CD14-positive monocyte (primary cell): ENCODE measurements at regions not wholly inside any gene's neighbourhood (a gene's known extent, or its start where the extent isn't known, plus 50 kb on each side); places are given as distances from the start of the nearest gene placed in this dataset.

Source experiments
- DNase-seq, 3 donors: peaks; one replicate each; pipeline ENCODE4 v3.0.0-alpha.2; 2011 to 2022
- H2AFZ ChIP-seq: 2 replicates; pipeline ENCODE4 v1.6.0; 2012; ENCODE audit warnings: mild to moderate bottlenecking, low read depth, low read length, inconsistent platforms; ENCODE audit not compliant: insufficient read depth, poor library complexity, severe bottlenecking
- H3K27ac ChIP-seq, 2 donors: 1 replicate in 1 of 2; 2 replicates in 1 of 2; pipeline ENCODE4 v1.5.1; 2012 to 2013; ENCODE audit warnings: low read length in 2 of 2, control low read depth in 1 of 2, inconsistent platforms in 1 of 2, low read depth in 1 of 2, mild to moderate bottlenecking in 1 of 2
- H3K27me3 ChIP-seq, 2 donors: one replicate each; pipeline versions ENCODE4 v1.6.0 to v1.6.1; 2011 to 2013; ENCODE audit warnings: low read length in 2 of 2; ENCODE audit not compliant: control insufficient read depth in 2 of 2, insufficient read depth in 2 of 2
- H3K36me3 ChIP-seq, 2 donors: replicated peaks in 1 of 2; 1 replicate in 1 of 2; 2 replicates in 1 of 2; pipeline versions ENCODE4 v1.5.1 to v1.6.1; 2012 to 2013; ENCODE audit warnings: low read length in 2 of 2, control low read depth in 1 of 2, inconsistent platforms in 1 of 2, mild to moderate bottlenecking in 1 of 2; ENCODE audit not compliant: insufficient read depth in 2 of 2, control insufficient read depth in 1 of 2
- H3K4me1 ChIP-seq, 2 donors: 1 replicate in 1 of 2; 2 replicates in 1 of 2; pipeline versions ENCODE4 v1.5.1 to v1.6.1; 2012 to 2013; ENCODE audit warnings: low read length in 2 of 2, control low read depth in 1 of 2, inconsistent platforms in 1 of 2, mild to moderate bottlenecking in 1 of 2, moderate library complexity in 1 of 2; ENCODE audit not compliant: insufficient read depth in 2 of 2, control insufficient read depth in 1 of 2
- H3K4me2 ChIP-seq: replicated peaks from 2 replicates; pipeline ENCODE3; 2012; ENCODE audit warnings: low read length, moderate library complexity, mild to moderate bottlenecking; ENCODE audit not compliant: poor library complexity, severe bottlenecking; ENCODE audit errors: extremely low read depth
- H3K4me3 ChIP-seq, 3 experiments: fragments of 200-600 bp in 1 of 3; sonication (generic) in 1 of 3; replicated peaks in 1 of 3; 1 replicate in 2 of 3; 2 replicates in 1 of 3; pipeline ENCODE4 v1.5.1; 2011 to 2013; ENCODE audit warnings: low read length in 3 of 3, mild to moderate bottlenecking in 3 of 3, control low read depth in 2 of 3, low read depth in 2 of 3, inconsistent platforms in 1 of 3, moderate library complexity in 1 of 3
- H3K79me2 ChIP-seq: 2 replicates; pipeline ENCODE4 v1.6.0; 2012; ENCODE audit warnings: mild to moderate bottlenecking, control low read depth, inconsistent platforms, low read length, moderate library complexity; ENCODE audit not compliant: insufficient read depth
- H3K9ac ChIP-seq: 2 replicates; pipeline ENCODE4 v1.6.0; 2017; ENCODE audit warnings: low read length, mild to moderate bottlenecking; ENCODE audit not compliant: insufficient read depth, poor library complexity, severe bottlenecking
- H3K9me3 ChIP-seq, 2 donors: replicated peaks in 1 of 2; 1 replicate in 1 of 2; 2 replicates in 1 of 2; pipeline versions ENCODE4 v1.5.1 to v1.6.1; 2012 to 2013; ENCODE audit warnings: low read length in 2 of 2, control low read depth in 1 of 2; ENCODE audit not compliant: control insufficient read depth in 1 of 2, insufficient read depth in 1 of 2
- H4K20me1 ChIP-seq: 2 replicates; pipeline ENCODE4 v1.6.0; 2012; ENCODE audit warnings: mild to moderate bottlenecking, low read length, control low read depth, moderate library complexity; ENCODE audit not compliant: insufficient read depth
- H3K27ac Mint-ChIP-seq, 7 donors: one replicate each; pipeline ENCODE4 v1.8.0; 2020; ENCODE audit warnings: mild to moderate bottlenecking in 7 of 7, mixed read lengths in 7 of 7, moderate library complexity in 6 of 7, inconsistent platforms in 2 of 7
- H3K27me3 Mint-ChIP-seq, 3 donors: one replicate each; pipeline ENCODE4 v1.8.0; 2021 to 2022; ENCODE audit warnings: low read depth in 3 of 3, mild to moderate bottlenecking in 3 of 3, mixed read lengths in 3 of 3, moderate library complexity in 3 of 3, inconsistent platforms in 1 of 3
- H3K36me3 Mint-ChIP-seq, 2 donors: one replicate each; pipeline ENCODE4 v1.8.0; 2020; ENCODE audit warnings: mixed read lengths in 2 of 2, inconsistent platforms in 1 of 2, mild to moderate bottlenecking in 1 of 2
- H3K4me1 Mint-ChIP-seq: one replicate; pipeline ENCODE4 v1.8.0; 2020; ENCODE audit warnings: mild to moderate bottlenecking, mixed read lengths
- H3K4me3 Mint-ChIP-seq, 2 donors: one replicate each; pipeline ENCODE4 v1.8.0; 2020; ENCODE audit warnings: mild to moderate bottlenecking in 2 of 2, mixed read lengths in 2 of 2, moderate library complexity in 1 of 2
- H3K9me3 Mint-ChIP-seq, 7 donors: one replicate each; pipeline ENCODE4 v1.8.0; 2020 to 2022; ENCODE audit warnings: mixed read lengths in 7 of 7, mild to moderate bottlenecking in 6 of 7, moderate library complexity in 6 of 7, inconsistent platforms in 2 of 7
- WGBS: methylation state at CpG from one replicate; pipeline ENCODE4 v1.1.5; 2013; ENCODE audit warnings: missing lambda C conversion rate; ENCODE audit not compliant: insufficient coverage; 5-methylcytosine and 5-hydroxymethylcytosine counted together
- intact Hi-C, 2 donors: fragments of 100-400 bp; cut with micrococcal nuclease; formaldehyde crosslinking; loops; one replicate each; pipeline versions ENCODE4 v1.15.0 to v1.15.1; 2023
- TF ChIP-seq, protein P1 (sequence below): fragments of 200-600 bp; IDR thresholded peaks from one replicate; pipeline ENCODE4 v1.8.0; 2022; ENCODE audit warnings: antibody characterized with exemption, mild to moderate bottlenecking

DNA sequence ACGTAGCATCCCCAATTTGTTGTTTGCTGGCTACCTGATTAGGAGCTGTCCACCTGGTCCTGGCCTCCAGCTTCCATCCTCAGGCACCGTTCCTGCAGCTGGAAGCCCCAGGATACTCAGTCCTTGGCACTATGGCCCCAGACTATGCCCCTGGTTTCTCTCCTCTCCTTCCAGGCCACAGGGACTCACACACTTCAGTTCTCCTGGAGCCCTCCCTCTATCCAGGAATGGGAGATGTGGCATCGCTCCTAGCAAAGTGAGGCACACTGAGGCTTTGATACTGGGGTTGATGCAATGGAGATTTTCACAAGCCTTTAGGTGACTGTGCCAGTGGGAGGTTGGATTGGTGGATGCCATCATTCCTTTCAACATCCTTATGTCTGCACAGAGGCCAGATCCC lies 142.8 kb upstream of the B3GAT1 start:
- TF ChIP-seq, protein P1, sequence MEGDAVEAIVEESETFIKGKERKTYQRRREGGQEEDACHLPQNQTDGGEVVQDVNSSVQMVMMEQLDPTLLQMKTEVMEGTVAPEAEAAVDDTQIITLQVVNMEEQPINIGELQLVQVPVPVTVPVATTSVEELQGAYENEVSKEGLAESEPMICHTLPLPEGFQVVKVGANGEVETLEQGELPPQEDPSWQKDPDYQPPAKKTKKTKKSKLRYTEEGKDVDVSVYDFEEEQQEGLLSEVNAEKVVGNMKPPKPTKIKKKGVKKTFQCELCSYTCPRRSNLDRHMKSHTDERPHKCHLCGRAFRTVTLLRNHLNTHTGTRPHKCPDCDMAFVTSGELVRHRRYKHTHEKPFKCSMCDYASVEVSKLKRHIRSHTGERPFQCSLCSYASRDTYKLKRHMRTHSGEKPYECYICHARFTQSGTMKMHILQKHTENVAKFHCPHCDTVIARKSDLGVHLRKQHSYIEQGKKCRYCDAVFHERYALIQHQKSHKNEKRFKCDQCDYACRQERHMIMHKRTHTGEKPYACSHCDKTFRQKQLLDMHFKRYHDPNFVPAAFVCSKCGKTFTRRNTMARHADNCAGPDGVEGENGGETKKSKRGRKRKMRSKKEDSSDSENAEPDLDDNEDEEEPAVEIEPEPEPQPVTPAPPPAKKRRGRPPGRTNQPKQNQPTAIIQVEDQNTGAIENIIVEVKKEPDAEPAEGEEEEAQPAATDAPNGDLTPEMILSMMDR = no peak
- DNase-seq = no peak
- 76% methylated on average over 2 of the region's 3 CpGs for WGBS

DNA sequence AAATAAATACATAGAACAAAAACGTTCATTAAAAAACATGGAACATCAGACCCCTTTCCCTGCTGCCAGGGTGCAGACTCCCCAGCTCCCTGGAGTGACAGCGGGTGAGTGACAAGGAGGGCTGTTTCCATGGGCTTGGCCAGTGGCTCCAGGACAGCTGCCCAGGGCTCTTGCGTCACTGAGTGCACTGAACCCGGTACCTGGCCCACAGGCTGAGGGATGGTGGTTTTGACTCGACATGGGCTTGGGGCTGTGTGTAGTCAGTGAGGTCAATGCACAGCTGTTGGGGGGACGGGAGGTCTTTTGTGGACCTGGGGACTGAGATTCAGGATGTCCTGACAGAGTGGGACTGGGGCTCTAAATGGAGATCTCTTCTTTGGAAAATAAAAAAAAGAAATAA lies 142.1 kb upstream of the B3GAT1 start:
- Mint-ChIP-seq H3K4me1 (no peaks in the 10 kb centered on the region), H3K27me3 (peaks cover 2 to 14% (median 4%) of the 10 kb centered on the region in 3 donors), H3K27ac (no peak overlapping the region), H3K9me3 (peaks cover 0 to 6% (median 2%) of the 10 kb centered on the region in 7 donors), H3K36me3 (no peaks in the 10 kb centered on the region), H3K4me3 (no peak overlapping the region)
- intact Hi-C loops = no loop called here
- Histone ChIP-seq H2AFZ (no peak overlapping the region), H3K4me3 (no peak overlapping the region), H3K27me3 (no peaks in the 10 kb centered on the region), H3K9me3 (no peaks in the 10 kb centered on the region), H4K20me1 (no peaks in the 10 kb centered on the region), H3K27ac (no peak overlapping the region), H3K36me3 (no peaks in the 10 kb centered on the region), H3K4me2 (no peak overlapping the region), H3K4me1 (no peaks in the 10 kb centered on the region), H3K9ac (no peak overlapping the region), H3K79me2 (no peaks in the 10 kb centered on the region)
- WGBS = 88% methylated on average over 5 of the region's 6 CpGs
- TF ChIP-seq, protein P1 = no peak
- DNase-seq = no peak

More for the DNA sequence above, 142.8 kb upstream of the B3GAT1 start:
- Histone ChIP-seq H3K27ac (no peak overlapping the region), H3K4me1 (no peaks in the 10 kb centered on the region), H3K79me2 (no peaks in the 10 kb centered on the region), H3K36me3 (no peaks in the 10 kb centered on the region), H4K20me1 (no peaks in the 10 kb centered on the region), H3K27me3 (no peaks in the 10 kb centered on the region), H3K9me3 (no peaks in the 10 kb centered on the region), H2AFZ (no peak overlapping the region), H3K4me2 (no peak overlapping the region), H3K4me3 (no peak overlapping the region), H3K9ac (no peak overlapping the region)
- intact Hi-C loops = no loop called here
- Mint-ChIP-seq H3K4me1 (no peaks in the 10 kb centered on the region), H3K27me3 (peaks cover 2 to 14% (median 4%) of the 10 kb centered on the region in 3 donors), H3K27ac (no peak overlapping the region), H3K4me3 (no peak overlapping the region), H3K9me3 (peaks cover 0 to 4% (median 2%) of the 10 kb centered on the region in 7 donors), H3K36me3 (no peaks in the 10 kb centered on the region)
